ENCODE measurements at regions not wholly inside any gene's neighbourhood (a gene's known extent, or its start where the extent isn't known, plus 50 kb on each side); places are given as distances from the start of the nearest gene placed in this dataset.

GRCh38 chr2:185144159-185144919 is 546.0 kb downstream of the ZNF804A start:
- Histone ChIP-seq H3K36me3 (ENCODE audit: control insufficient read depth, insufficient read depth, low read length) (no peaks in the 10 kb centered on the region), H2AFZ (ENCODE audit: low read depth, low read length) (no peak overlapping the region), H4K20me1 (replicated peaks; ENCODE audit: control insufficient read depth, insufficient read depth, low read length) (no peaks in the 10 kb centered on the region), H3K4me3 (no peak overlapping the region), H3K27me3 (ENCODE audit: control insufficient read depth in 2 of 2, insufficient read depth in 2 of 2, low read length in 2 of 2) (no peaks in the 10 kb centered on the region), H3K9me1 (ENCODE audit: control insufficient read depth, insufficient read depth, low read length) (no peaks in the 10 kb centered on the region), H3K4me2 (ENCODE audit: insufficient read depth, low read length) (no peak overlapping the region), H3K79me2 (ENCODE audit: control insufficient read depth, insufficient read depth, low read length) (no peaks in the 10 kb centered on the region), H3K4me1 (replicated peaks in 1 of 2; ENCODE audit: control insufficient read depth in 2 of 2, insufficient read depth in 2 of 2, low read length in 2 of 2) (no peaks in the 10 kb centered on the region), H3K27ac (ENCODE audit: extremely low read depth, low read depth, low read length) (no peak overlapping the region), H3K9ac (ENCODE audit: insufficient read depth in 1 of 2, low read depth in 2 of 2, low read length in 2 of 2) (no peak overlapping the region), H3K9me3 (replicated peaks; ENCODE audit: control insufficient read depth, insufficient read depth, low read depth, low read length) (no peaks in the 10 kb centered on the region)
- ChIA-PET POLR2A (no interaction called here), CTCF (ENCODE audit: low intra/inter-chr PET ratio) (no interaction called here)
- BruUV-seq (replicated peaks) = no TSS peak
- ATAC-seq (no peak), FAIRE-seq (no peak), DNase-seq (ENCODE audit: extremely low read depth in 1 of 4, low spot score in 3 of 4) (no peak)
- in situ Hi-C loops (cut with MboI) = no loop called here
- TF ChIP-seq HINFP (tag; conservative IDR thresholded peaks at IDR 0.05; ENCODE audit: low read depth) (no peak), SRSF9 (IDR thresholded peaks at IDR 0.05; ENCODE audit: borderline replicate concordance, low read depth, low read length) (no peak), NCOA4 (IDR thresholded peaks at IDR 0.05; ENCODE audit: partially characterized antibody) (no peak), TAF7 (tag; IDR thresholded peaks at IDR 0.05) (no peak), SREBF1 (IDR thresholded peaks at IDR 0.05; ENCODE audit: borderline replicate concordance, low read depth, low read length) (no peak), SMARCB1 (IDR thresholded peaks at IDR 0.05; ENCODE audit: insufficient read length, low read depth) (no peak), ZC3H4 (CRISPR knock-in tag; IDR thresholded peaks at IDR 0.05; ENCODE audit: borderline replicate concordance) (no peak), ZNF133 (CRISPR knock-in tag; IDR thresholded peaks at IDR 0.05) (no peak), ATF1 (CRISPR knock-in tag; IDR thresholded peaks at IDR 0.05) (no peak), ATF1 (tag; IDR thresholded peaks at IDR 0.05) (no peak), ZBTB40 (IDR thresholded peaks at IDR 0.05) (no peak), ZBTB40 (CRISPR knock-in tag; IDR thresholded peaks at IDR 0.05) (no peak)
- intact Hi-C loops (cut with micrococcal nuclease) = no loop called here
- WGBS (ENCODE audit: insufficient coverage, low coverage, missing lambda C conversion rate) = 1% methylated on average over 7 of the region's 7 CpGs
